NCI-H748 (cell line): ENCODE measurements at regions not wholly inside any gene's neighbourhood (a gene's known extent, or its start where the extent isn't known, plus 50 kb on each side); places are given as distances from the start of the nearest gene placed in this dataset.

ENCODE experiments used
- DNase-seq: peaks from one replicate; lab custom pipeline; 2025; ENCODE audit not compliant: unreplicated experiment; lab: John Stamatoyannopoulos, UW

DNA sequence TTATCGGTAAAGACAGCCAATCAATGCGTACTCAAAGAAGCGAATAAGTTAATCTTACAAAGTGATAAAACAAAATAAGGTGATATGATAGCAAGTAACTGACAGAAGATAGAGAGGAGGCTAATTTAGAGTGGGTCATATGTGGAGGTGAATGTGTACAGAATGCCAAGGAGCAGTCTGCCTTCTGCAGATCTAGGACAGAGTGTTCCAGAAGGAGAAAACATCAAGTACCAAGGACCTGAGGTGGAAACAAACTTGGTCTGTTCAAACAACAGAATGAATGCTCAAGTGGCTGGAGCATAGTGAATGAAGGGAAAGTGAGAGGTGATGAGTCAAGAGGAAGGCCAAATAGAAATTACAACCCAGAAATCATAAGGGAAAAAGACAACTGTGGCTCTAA is 170.3 kb upstream of the BMP4 start:
- DNase-seq, result no peak

DNA sequence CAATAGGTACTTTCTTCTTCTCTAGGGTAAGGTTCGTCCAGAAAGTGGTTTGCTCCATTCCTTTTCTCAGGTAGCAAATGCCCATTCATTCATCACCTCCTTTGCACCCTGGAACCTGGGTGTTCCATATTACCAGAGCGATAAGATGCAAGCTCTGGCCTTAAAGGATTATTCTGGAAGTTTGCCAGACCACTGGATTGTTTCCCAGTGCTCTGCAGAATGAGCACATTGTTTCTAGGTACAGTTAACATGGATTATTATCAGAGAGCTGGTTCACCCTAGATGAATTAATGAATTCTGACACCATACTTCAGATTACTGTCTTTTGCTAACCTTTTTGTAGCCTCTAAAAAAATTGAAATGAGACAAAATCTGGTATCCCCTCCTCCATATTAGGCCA is 170.9 kb upstream of the BMP4 start:
- DNase-seq, result no peak

DNA sequence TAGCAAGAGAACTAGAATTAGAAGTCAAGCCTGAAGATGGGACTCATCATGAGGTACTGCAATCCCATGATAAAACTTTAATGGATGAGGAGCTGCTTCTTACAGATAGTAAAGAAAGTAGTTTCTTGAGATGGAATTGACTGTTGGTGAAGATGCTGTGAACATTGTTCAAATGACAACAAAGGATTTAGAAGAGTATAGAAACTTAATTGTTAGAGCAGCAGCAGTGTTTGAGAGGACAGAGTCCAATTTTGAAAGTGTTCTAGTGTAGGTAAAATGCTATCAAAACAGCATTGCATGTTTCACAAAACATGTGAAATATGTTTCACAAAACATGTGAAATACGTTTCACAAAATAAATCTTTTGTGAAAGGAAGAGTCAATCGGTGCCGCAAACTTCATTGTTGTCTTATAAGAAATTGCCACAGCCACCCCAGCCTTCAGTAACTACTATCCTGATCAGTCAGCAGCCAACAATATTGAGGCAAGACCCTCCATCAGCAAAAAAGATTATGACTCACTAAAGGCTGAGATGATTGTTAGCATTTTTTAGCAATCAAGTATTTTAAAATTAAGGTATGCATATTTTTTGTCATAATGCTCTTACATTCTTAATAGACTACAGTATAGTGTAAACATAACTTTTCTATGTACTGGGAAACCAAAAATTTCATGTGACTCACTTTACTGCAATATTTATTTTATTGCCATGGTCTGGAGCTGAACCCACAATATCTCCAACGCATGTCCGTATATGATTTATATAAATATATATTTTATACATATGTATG is 173.4 kb upstream of the BMP4 start:
- DNase-seq, result no peak

DNA sequence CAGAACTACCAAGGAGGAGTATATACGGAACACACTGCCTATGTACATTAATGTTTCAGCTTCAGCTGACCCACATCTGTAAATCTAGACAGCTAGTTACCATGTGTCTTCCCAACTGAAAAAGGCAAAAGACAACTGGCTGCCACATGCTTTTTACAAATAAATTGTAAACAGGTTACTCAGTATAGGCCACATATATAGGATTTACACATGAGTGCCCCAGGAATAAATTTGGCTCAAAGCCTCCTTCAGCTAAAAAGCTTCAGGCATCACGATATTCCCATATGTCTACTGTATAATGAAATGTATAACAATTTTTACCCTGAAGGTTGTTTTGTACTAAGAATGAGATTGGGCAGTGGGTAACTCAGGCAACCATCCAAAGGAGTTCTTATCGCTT is 175.9 kb upstream of the BMP4 start:
- DNase-seq, result no peak

DNA sequence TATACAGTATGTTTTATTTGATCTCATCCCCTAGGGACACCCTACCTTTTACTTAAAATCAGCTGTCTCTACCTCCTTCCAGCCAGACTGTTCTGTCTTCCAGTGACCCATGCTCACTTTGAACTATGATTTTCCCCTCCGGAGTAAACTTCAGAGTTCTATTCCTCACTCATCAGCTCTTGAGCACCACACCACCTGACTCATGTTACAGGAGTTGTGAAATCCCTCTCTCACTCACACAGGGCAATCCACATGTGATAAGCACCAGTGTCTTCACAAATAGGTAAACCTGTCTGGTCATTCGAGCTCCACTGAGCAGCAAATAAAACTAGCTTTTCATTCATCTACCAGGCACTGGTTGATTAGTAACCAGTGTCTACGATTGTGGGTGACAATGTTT is 177.3 kb upstream of the BMP4 start:
- no peak for DNase-seq

DNA sequence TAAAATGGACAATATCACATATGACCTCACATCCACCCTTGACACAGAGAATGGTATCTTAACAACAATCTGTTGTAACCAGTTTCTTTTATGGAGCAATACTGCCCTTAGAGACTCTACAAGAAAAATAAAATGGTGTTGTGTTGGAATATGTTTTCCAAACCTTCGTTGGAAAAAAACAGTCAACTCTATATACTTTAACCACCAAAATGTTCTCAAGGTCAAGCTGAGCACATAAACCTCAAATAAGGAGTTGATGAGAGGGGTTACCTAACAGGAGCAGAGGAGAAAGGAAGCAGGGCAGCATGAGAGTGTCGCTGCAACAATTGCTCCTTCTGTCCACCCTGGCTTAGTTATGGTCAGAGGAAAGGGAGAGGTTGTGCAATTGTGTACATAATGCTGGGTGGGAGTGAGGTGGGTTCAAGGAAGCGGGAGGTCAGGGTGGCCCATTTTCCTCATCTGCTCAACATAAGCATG is 179.2 kb upstream of the BMP4 start:
- DNase-seq, result no peak

DNA sequence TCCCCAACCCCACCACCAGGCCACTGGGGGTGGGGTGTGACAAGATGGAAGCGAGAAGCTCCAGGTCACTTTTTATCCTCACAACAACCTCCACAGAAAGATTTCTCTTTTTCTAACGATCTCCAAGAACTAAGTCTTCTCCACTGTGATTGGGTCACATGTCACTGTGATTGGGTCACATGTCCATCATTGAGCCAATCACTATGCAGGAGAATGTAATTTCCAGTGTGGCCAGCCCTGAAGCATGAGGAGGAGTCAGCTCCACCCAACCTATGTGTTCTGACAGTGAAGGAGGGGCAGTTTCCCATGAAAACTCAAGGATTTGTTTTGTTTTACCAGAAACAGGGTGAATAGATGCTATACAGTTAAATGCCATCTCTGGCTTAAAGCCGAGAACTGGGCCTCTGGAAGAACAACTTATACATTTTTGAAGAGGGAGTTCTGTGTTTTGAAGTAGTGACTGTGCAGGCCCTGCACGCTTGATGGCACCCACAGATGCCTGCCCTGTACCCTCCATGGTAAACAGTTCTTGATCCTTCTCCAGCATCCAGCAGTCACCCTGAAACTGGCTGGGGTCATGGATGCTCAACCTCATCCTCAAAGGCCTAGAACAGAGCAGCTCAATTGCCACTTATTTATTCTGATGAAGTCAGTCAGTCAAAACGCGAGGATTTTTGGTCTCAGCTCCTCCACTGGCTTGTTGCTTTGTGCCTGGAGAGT is 180.4 kb upstream of the BMP4 start:
- DNase-seq, result no peak

DNA sequence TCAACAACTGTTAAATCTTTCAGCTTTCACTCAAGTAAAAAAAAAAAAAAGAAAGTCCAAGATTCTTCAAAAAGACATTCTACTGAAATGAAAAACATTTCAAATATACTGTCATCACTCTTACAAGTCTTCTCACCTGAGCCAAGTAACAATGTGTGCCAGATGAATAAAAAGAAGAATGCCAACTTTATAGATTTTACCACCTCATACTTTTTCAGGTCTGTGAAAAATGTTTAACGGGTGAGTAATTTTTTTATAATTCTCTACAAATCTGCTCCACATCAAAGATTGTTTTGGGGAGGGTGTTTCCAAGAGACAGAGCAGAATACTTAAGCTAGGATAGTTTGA is 181.0 kb upstream of the BMP4 start:
- no peak for DNase-seq

DNA sequence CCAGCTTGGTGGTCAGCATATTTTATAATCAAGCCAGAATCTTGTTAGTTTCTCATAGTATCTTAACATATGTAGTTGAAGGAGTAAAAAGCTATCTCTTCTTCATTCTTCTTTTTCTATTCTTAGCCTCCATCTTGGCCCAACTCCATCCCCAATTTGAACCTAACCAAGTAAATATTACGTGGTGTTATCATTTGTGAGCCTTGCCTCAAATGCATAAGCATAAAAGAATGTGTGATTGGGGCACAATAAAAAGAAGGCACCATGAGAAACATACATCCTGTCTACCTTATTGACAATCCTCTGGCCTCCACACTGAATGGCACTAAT is 181.4 kb upstream of the BMP4 start:
- DNase-seq, result no peak

DNA sequence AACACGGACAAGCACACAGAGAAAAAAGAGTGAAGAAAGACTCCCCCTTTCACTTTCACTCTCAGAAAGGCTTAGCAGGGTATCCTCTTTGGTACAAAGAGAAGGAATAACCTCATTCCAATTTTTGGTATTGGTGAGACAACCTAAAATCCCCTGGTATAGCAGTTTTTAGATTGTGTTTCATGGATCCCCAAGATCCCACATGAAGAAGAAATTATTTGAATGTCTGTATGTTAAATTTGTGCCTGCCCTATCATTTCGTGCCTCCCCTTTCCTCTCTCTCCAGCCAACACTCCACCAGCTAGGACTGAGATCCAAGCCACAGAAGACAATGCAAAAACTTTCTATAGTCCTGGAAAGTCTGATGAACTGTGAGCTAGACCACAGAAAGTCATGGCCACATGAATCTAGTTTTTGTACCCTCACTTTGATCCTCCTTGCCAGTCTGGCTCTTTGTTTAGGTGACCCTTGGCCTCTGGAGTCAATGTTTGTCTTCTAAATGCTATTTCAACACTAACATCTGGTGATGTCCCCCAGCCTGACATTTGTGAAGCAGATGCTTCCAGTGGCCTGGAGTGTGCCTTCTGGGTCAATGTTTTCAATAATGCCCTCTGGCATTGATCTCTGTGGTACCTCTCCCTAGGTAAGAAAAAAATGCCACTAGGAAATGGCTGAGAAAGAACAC is 181.9 kb upstream of the BMP4 start:
- no peak for DNase-seq

DNA sequence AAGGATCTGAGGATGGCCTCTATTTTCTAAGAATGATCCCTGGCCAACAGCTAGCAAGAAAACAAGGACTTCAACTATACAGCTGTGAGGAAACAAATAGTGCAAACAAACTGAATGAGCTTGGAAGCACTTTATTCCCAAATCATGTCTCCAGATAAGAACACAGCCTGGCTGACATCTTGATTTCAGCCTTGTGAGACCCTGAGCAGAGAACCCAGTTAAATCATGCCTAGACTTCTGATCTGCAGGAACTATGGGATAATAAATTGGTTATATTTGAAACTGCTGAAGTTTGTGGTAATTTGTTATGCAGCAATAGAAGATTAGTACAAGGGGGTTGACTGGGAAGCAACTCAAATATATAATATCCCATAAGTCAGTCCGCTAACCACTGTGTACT is 183.9 kb upstream of the BMP4 start:
- DNase-seq, result no peak

DNA sequence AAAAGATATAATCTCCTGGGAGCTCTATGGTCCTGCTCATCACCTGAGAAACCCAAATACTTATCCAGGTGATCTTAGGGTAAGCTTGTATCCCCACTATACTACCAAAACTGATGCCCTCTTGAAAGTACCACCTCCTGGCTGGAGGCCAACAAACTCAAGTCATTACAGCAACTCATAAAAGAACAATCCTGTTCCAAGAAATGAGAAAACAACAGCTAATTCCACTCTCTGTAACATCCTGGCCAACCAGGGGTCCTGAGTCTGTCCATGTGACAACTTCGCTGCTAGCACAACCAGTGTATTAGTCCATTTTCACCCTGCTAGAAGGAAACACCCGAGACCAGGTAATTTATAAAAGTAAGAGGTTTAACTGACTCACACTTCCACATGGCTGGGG is 190.0 kb upstream of the BMP4 start:
- DNase-seq, result no peak

DNA sequence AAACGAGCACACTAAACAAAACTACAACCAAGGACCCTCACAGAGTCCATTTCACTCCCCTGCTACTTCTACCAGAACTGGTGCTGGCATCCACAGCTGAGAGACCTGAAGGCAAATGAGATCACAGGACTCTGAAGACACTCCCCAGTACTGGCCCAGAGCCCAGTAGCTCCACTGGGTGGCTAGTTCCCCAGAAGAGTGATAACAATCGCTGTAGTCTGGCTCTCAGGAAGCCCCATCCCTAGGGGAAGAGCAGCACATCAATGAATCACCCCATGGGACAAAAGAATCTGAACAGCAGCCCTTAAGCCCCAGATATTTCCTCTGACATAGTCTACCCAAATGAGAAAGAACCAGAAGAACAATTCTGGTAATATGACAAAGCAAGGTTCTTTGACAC is 190.7 kb upstream of the BMP4 start:
- DNase-seq, result no peak

DNA sequence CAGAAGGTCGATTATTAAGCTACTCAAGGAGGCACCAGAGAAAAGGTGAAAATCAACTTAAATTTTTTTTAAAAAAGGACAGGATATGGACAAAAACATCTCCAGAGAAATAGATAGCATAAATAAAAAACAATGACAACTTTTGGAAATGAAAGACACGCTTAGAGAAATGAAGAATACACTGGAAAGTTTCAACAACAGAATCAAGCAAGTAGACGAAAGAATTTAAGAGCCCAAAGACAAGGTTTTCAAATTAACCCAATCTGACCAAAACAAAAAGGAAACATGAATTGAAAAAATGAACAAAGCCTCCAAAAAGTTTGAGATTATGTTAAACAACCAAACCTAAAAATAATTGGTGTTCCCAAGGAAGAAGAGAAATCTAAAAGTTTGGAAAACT is 191.1 kb upstream of the BMP4 start:
- no peak for DNase-seq

DNA sequence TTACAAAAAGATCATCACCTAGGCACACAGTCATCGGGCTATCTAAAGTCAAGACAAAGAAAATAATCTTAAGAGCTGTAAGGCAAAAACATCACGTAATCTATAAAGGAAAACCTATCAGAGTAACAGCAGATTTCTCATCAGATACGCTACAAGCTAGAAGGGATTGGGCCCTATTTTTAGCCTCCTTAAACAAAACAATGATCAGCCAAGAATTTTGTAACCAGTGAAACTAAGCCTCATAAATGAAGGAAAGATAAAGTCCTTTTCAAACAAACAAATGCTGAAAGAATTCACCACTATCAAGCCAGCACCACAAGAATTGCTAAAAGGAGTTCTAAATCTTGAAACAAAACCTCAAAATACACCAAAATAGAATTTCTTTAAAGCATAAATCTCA is 191.6 kb upstream of the BMP4 start:
- DNase-seq, result no peak

DNA sequence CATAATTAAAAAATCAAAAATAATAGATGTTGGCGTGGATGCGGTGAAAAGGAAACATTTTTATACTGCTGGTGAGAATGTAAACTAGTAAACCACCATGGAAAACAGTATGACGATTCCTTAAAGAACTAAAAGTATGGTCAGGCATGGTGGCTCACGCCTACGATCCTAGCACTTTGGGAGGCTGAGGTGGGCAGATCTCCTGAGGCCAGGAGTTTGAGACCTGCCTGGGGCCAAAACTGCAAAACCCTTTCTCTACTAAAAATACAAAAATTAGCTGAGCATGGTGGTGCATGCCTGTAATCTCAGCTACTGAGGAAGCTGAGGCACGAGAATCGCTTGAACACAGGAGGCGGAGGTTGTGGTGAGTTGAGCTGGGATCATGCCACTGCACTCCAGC is 195.7 kb upstream of the BMP4 start:
- no peak for DNase-seq

DNA sequence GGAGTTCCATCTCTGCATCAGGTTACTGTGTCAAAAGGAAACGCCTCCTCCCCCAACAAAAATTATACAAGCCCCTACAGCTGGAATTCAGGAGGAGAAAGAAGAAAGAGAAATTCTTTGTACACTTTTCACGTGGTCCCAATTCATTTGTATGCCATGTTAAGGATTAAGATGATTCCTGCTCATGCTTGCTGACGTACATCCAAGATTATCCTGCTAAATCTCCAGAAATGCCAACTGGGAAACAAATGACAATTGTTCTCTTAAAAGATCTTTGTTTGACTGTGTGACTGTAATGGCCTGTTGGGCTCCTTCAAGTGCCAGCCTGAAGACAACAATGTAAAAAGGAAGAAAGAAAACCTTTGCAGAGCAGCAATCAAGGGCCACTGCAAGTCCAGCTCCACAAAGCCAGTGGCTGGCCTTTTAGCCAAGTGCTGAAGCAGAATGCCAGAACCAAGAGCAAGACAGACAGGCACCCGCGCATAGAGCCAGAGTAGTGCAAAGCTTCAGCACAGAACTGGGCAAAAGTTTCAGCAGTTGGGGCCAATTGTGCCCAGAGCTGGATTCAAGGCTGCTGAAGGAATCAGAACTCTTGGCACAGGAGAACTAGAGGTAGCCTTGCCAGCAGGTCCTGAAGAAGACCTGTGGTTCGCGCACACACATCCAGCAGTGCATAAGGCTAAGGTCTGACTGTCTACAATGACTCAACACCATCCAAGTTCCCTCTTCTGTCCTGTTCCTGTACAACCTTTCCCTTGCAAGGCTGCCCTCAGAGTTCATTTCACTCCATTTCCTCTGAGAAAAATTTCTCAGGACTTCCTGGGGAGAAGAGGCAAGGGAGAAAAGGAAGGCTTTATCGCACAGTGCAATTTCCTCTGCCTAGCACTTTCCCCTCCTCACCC is 209.7 kb upstream of the BMP4 start:
- no peak for DNase-seq

DNA sequence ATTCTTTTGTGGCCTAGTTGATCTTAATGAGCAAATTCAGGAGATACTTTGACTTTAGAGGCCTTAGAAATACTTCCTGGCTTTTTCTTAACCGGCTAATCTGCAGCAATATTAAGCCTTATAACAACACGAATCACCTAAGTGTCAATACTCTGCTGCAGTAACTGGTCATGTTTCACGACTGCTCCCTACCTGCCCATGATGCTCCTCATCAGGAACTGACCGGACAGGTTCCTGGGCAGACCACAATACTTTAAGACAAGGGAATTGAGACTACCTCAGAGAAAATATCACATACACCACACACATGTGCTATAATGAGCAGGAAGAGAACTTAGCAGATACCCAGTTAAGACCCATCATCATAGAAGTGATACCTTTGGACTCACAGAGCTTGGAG is 211.9 kb upstream of the BMP4 start:
- DNase-seq, result no peak

DNA sequence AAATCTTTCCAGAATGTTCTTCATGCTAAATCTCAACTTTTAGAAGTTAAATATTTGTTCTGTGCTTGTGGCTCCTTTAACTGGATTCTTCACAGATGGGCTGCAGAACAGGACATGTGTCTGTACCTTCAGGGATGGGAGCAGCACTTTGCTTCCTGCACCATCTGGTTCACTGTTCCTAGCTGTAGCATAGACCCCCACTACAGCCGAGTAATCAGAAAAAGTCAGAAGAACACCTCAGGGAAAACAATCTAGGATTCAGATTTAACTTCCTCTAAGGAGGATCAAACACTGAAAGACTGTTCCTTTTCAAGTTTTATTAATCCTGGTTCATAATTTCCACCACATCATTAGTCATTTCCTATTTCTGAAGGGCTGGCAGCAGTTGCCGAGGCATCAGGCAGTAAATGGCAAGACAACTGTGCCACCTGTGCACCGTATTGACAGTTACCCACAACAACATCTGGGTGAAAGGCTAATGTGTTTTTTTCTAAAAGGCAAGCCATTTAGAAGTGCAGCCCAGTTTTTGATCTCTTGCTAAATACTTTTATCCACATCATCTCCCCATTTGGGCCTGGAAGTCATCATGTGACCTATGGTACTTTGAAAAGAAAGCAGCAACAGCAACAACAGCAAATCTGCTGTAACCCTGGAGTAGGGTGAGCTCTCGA is 212.8 kb upstream of the BMP4 start:
- DNase-seq, result no peak

DNA sequence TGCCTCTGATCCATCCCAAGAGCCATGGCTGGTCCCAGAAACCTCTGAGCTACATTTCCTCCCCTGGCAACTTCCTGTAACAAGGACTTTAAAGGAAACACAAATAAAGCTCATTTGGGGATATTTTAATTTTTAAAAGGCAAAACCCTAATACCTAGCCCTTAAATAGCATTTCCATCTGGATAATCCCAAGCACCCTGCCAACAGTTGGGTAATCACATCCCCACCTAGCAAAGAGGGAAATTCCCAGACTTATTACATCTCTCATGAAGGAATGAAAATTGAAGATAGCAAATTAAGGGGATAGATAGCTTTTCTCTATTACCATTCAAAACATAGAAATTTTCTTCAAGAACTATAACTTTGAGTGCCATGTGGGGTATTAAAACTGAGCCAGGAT is 213.7 kb upstream of the BMP4 start:
- no peak for DNase-seq

DNA sequence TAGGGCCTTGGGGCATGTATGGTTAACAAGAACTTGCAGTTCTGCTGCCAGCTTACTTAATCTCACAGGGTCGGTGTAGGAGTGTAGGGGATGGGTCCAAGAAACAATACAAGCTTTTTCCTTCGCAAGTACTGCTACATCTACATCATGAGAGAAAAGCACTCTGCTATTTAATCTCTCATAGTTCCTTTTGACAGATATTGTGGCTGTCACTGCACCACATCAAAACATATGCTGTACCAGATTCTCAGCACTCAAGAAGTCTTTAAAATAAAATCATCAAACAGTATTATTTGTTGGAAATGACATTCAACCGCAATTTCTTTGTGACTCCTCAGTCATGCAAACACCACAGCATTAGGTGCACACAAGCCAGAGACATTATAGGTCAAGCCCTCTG is 215.5 kb upstream of the BMP4 start:
- DNase-seq, result no peak
